ENCODE measurements at regions not wholly inside any gene's neighbourhood (a gene's known extent, or its start where the extent isn't known, plus 50 kb on each side); places are given as distances from the start of the nearest gene placed in this dataset.
"Not testable (repeated sequence)": the region's sequence is repeated elsewhere in the genome, so short reads cannot be mapped to it uniquely, and the experiment has no call there.

- H3K36me3 Mint-ChIP-seq: no peaks in the 10 kb centered on the region
- no peak for ATAC-seq
- DNase-seq: no peak
- no peak overlapping the region for H3K4me3 Mint-ChIP-seq
- CTCF ChIA-PET: interaction anchor here (0.7 kb wide), 1 partner anchor 14 kb away, joined by 3 read pairs; no protein-coding TSS in a partner anchor
- no peaks in the 10 kb centered on the region for H3K4me1 Mint-ChIP-seq
- peaks cover 8% of the 10 kb centered on the region for H3K9me3 Mint-ChIP-seq (ENCODE audit: low read depth)
- no peak overlapping the region for H3K27ac Mint-ChIP-seq
- H3K27me3 Mint-ChIP-seq: no peaks in the 10 kb centered on the region
These were observed 431.8 kb downstream of the PPARGC1A start for GRCh38 chr4:23458054-23458453.

GRCh38 chr4:23456864-23457263, 433.0 kb downstream of the PPARGC1A start:
- no peak for ATAC-seq
- peaks cover 12% of the 10 kb centered on the region for H3K9me3 Mint-ChIP-seq (ENCODE audit: low read depth)
- DNase-seq: no peak
- H3K36me3 Mint-ChIP-seq: no peaks in the 10 kb centered on the region
- CTCF ChIA-PET: no interaction called here
- H3K4me1 Mint-ChIP-seq: no peaks in the 10 kb centered on the region
- H3K4me3 Mint-ChIP-seq: no peak overlapping the region
- H3K27ac Mint-ChIP-seq: no peak overlapping the region
- H3K27me3 Mint-ChIP-seq: no peaks in the 10 kb centered on the region

GRCh38 chr4:23455456-23456158, 434.2 kb downstream of the PPARGC1A start:
- CTCF ChIA-PET: no interaction called here
- no peak overlapping the region for H3K4me3 Mint-ChIP-seq
- no peak overlapping the region for H3K27ac Mint-ChIP-seq
- no peak for DNase-seq
- no peaks in the 10 kb centered on the region for H3K36me3 Mint-ChIP-seq
- H3K9me3 Mint-ChIP-seq (ENCODE audit: low read depth): peaks cover 12% of the 10 kb centered on the region
- no peak for ATAC-seq
- H3K4me1 Mint-ChIP-seq: no peaks in the 10 kb centered on the region
- no peaks in the 10 kb centered on the region for H3K27me3 Mint-ChIP-seq

- no peak for DNase-seq
- Mint-ChIP-seq H3K9me3 (ENCODE audit: low read depth) (peaks cover 8% of the 10 kb centered on the region), H3K27me3 (no peaks in the 10 kb centered on the region), H3K27ac (no peak overlapping the region), H3K4me1 (no peaks in the 10 kb centered on the region), H3K36me3 (no peaks in the 10 kb centered on the region), H3K4me3 (no peak overlapping the region)
- ATAC-seq: no peak
- CTCF ChIA-PET: no interaction called here
These were observed 448.2 kb downstream of the PPARGC1A start for GRCh38 chr4:23441530-23442069.

- no peak overlapping the region for H3K4me3 Mint-ChIP-seq
- DNase-seq (no peak), ATAC-seq (no peak)
- no peaks in the 10 kb centered on the region for H3K27me3 Mint-ChIP-seq
- H3K36me3 Mint-ChIP-seq: no peaks in the 10 kb centered on the region
- CTCF ChIA-PET: no interaction called here
- H3K9me3 Mint-ChIP-seq (ENCODE audit: low read depth): peaks cover 8% of the 10 kb centered on the region
- no peaks in the 10 kb centered on the region for H3K4me1 Mint-ChIP-seq
- H3K27ac Mint-ChIP-seq: no peak overlapping the region
These were observed 451.1 kb downstream of the PPARGC1A start for GRCh38 chr4:23438764-23439163.

- Mint-ChIP-seq H3K27ac (no peak overlapping the region), H3K9me3 (ENCODE audit: low read depth) (peaks cover 15% of the 10 kb centered on the region), H3K27me3 (no peaks in the 10 kb centered on the region), H3K4me1 (no peaks in the 10 kb centered on the region), H3K36me3 (no peaks in the 10 kb centered on the region), H3K4me3 (no peak overlapping the region)
- DNase-seq (no peak), ATAC-seq (no peak)
- CTCF ChIA-PET: no interaction called here
These were observed 460.4 kb downstream of the PPARGC1A start for GRCh38 chr4:23429497-23429896.

GRCh38 chr4:23425570-23425969, 464.3 kb downstream of the PPARGC1A start:
- no peak for ATAC-seq
- no peak overlapping the region for H3K4me3 Mint-ChIP-seq
- CTCF ChIA-PET: no interaction called here

GRCh38 chr4:23423540-23423939, 466.3 kb downstream of the PPARGC1A start:
- no peaks in the 10 kb centered on the region for H3K27me3 Mint-ChIP-seq
- H3K4me3 Mint-ChIP-seq: no peak overlapping the region
- no peaks in the 10 kb centered on the region for H3K36me3 Mint-ChIP-seq
- H3K27ac Mint-ChIP-seq: no peak overlapping the region
- H3K4me1 Mint-ChIP-seq: no peaks in the 10 kb centered on the region
- DNase-seq (no peak), ATAC-seq (no peak)
- CTCF ChIA-PET: no interaction called here
- peaks cover 13% of the 10 kb centered on the region for H3K9me3 Mint-ChIP-seq (ENCODE audit: low read depth)

More at GRCh38 chr4:23425570-23425969, 464.3 kb downstream of the PPARGC1A start:
- no peaks in the 10 kb centered on the region for H3K27me3 Mint-ChIP-seq
- H3K27ac Mint-ChIP-seq: no peak overlapping the region
- H3K9me3 Mint-ChIP-seq (ENCODE audit: low read depth): peaks cover 20% of the 10 kb centered on the region
- no peaks in the 10 kb centered on the region for H3K4me1 Mint-ChIP-seq
- no peak for DNase-seq
- no peaks in the 10 kb centered on the region for H3K36me3 Mint-ChIP-seq

- H3K4me3 Mint-ChIP-seq: no peak overlapping the region
These were observed 467.0 kb downstream of the PPARGC1A start for GRCh38 chr4:23422878-23423277.

GRCh38 chr4:23413631-23414030, 476.2 kb downstream of the PPARGC1A start:
- Mint-ChIP-seq H3K36me3 (no peaks in the 10 kb centered on the region), H3K9me3 (ENCODE audit: low read depth) (peaks cover 7% of the 10 kb centered on the region), H3K27me3 (no peaks in the 10 kb centered on the region), H3K27ac (no peak overlapping the region), H3K4me1 (no peaks in the 10 kb centered on the region), H3K4me3 (no peak overlapping the region)
- CTCF ChIA-PET: no interaction called here
- DNase-seq: no peak
- ATAC-seq: no peak

More at GRCh38 chr4:23422878-23423277, 467.0 kb downstream of the PPARGC1A start:
- H3K27ac Mint-ChIP-seq: no peak overlapping the region
- no peaks in the 10 kb centered on the region for H3K27me3 Mint-ChIP-seq
- H3K4me1 Mint-ChIP-seq: no peaks in the 10 kb centered on the region
- ATAC-seq: no peak
- H3K9me3 Mint-ChIP-seq (ENCODE audit: low read depth): peaks cover 8% of the 10 kb centered on the region
- CTCF ChIA-PET: no interaction called here
- no peaks in the 10 kb centered on the region for H3K36me3 Mint-ChIP-seq
- no peak for DNase-seq

GRCh38 chr4:23412701-23413100, 477.1 kb downstream of the PPARGC1A start:
- no peaks in the 10 kb centered on the region for H3K27me3 Mint-ChIP-seq
- CTCF ChIA-PET: no interaction called here
- no peaks in the 10 kb centered on the region for H3K36me3 Mint-ChIP-seq
- H3K27ac Mint-ChIP-seq: no peak overlapping the region
- DNase-seq (no peak), ATAC-seq (no peak)
- peaks cover 7% of the 10 kb centered on the region for H3K9me3 Mint-ChIP-seq (ENCODE audit: low read depth)
- H3K4me3 Mint-ChIP-seq: no peak overlapping the region
- H3K4me1 Mint-ChIP-seq: no peaks in the 10 kb centered on the region

GRCh38 chr4:23408913-23409312, 480.9 kb downstream of the PPARGC1A start:
- H3K27ac Mint-ChIP-seq, H3K27me3 Mint-ChIP-seq, ATAC-seq, CTCF ChIA-PET, DNase-seq, H3K36me3 Mint-ChIP-seq, H3K4me3 Mint-ChIP-seq, H3K4me1 Mint-ChIP-seq: not testable (repeated sequence)
- peaks cover 12% of the 10 kb centered on the region for H3K9me3 Mint-ChIP-seq (ENCODE audit: low read depth)

GRCh38 chr4:23401572-23401971, 488.3 kb downstream of the PPARGC1A start:
- Mint-ChIP-seq H3K4me1 (no peaks in the 10 kb centered on the region), H3K36me3 (no peaks in the 10 kb centered on the region), H3K27me3 (no peaks in the 10 kb centered on the region), H3K27ac (no peak overlapping the region), H3K9me3 (ENCODE audit: low read depth) (no peaks in the 10 kb centered on the region), H3K4me3 (no peak overlapping the region)
- ATAC-seq (no peak), DNase-seq (no peak)
- CTCF ChIA-PET: no interaction called here

- Mint-ChIP-seq H3K4me1 (no peaks in the 10 kb centered on the region), H3K4me3 (no peak overlapping the region), H3K27ac (no peak overlapping the region), H3K36me3 (no peaks in the 10 kb centered on the region), H3K9me3 (ENCODE audit: low read depth) (peaks cover 11% of the 10 kb centered on the region), H3K27me3 (no peaks in the 10 kb centered on the region)
- no peak for DNase-seq
- CTCF ChIA-PET: no interaction called here
- ATAC-seq: no peak
These were observed 496.9 kb downstream of the PPARGC1A start for GRCh38 chr4:23392860-23393458.

Measured in activated CD8-positive, alpha-beta memory T cell treated with anti-CD3 and anti-CD28 coated beads, Interleukin-2, amount 10 ng/mL, durations not matched to agents 7 days and 5 days (primary cell).